ENCODE measurements at regions not wholly inside any gene's neighbourhood (a gene's known extent, or its start where the extent isn't known, plus 50 kb on each side); places are given as distances from the start of the nearest gene placed in this dataset.

DNA sequence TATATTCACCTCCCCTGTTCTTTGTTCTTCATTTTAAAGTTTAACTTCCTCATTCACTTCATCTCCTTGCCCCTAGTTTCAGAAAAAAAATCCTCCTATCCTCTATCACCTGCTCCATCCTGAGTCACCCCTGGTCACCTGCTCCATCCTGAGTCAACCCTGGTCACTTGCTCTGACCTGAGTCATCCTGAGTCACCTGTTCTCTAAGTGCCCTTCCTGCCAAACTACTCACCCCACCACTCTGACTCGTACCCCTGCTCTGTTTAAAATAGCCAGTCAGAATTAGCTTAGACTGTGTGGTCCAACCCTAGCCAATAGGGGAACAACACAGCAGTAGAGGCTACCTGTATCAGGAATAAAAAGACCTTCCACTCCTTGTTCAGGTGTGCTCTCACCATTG, 716.9 kb downstream of the ZBBX start:
- Histone ChIP-seq H3K4me1 (no peaks in the 10 kb centered on the region), H3K4me3 (no peak overlapping the region), H3K9me3 (no peaks in the 10 kb centered on the region), H3K27ac (no peak overlapping the region), H3K27me3 (no peaks in the 10 kb centered on the region), H3K36me3 (no peaks in the 10 kb centered on the region)
- ATAC-seq (no peak), DNase-seq (no peak)
- intact Hi-C loops (cut with DNase I; ENCODE audit: low total_unique reads) (no loop called here), in situ Hi-C loops (cut with MboI; ENCODE audit: low sequenced_read_pairs in 4 of 4) (no loop called here)
- TF ChIP-seq POLR2A (IDR thresholded peaks at IDR 0.05) = no peak
- TF ChIP-seq, protein P1, sequence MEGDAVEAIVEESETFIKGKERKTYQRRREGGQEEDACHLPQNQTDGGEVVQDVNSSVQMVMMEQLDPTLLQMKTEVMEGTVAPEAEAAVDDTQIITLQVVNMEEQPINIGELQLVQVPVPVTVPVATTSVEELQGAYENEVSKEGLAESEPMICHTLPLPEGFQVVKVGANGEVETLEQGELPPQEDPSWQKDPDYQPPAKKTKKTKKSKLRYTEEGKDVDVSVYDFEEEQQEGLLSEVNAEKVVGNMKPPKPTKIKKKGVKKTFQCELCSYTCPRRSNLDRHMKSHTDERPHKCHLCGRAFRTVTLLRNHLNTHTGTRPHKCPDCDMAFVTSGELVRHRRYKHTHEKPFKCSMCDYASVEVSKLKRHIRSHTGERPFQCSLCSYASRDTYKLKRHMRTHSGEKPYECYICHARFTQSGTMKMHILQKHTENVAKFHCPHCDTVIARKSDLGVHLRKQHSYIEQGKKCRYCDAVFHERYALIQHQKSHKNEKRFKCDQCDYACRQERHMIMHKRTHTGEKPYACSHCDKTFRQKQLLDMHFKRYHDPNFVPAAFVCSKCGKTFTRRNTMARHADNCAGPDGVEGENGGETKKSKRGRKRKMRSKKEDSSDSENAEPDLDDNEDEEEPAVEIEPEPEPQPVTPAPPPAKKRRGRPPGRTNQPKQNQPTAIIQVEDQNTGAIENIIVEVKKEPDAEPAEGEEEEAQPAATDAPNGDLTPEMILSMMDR (IDR thresholded peaks at IDR 0.05 in 4 of 5, conservative IDR thresholded peaks at IDR 0.05 in 1 of 5) = no peak

DNA sequence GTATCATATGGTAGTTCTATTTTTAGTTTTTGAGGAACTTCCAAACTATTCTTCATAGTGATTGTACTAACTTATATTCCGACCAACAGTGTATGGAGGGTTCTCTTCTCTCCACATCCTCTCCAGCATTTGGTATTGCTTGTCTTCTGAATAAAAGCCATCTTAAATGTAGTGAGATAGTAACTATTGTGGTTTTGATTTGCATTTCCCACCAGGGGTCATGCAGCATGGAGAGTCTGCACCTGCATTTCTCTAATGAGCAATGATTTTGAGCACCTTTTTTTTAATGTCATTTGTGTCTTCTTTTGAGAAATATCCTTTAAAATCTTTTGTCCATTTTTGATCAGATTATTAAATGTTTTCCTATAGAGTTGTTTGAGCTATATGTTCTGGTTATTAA, 718.5 kb downstream of the ZBBX start:
- TF ChIP-seq, protein P1 (IDR thresholded peaks at IDR 0.05 in 4 of 5, conservative IDR thresholded peaks at IDR 0.05 in 1 of 5) = no peak
- no peak for TF ChIP-seq POLR2A (IDR thresholded peaks at IDR 0.05)
- in situ Hi-C loops (cut with MboI; ENCODE audit: low sequenced_read_pairs in 4 of 4) = no loop called here
- no peak for ATAC-seq

DNA sequence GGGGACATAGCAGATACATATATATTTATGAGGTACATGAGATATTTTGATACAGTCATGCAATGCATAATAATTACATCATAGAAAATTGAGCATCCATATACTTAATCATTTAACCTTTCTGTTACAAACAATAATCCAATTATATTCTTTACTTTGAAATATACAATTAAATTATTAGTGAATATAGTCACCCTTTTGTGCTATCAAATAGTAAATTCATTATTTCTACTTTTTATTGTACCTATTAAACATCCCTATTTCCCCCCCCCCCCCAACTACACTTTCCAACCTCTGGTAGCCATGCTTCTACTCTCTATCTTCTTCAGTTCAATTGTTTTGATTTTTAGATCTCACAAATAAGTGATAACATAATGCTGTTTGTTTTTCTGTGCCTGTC, 719.1 kb downstream of the ZBBX start:
- ATAC-seq (no peak), DNase-seq (no peak)
- H3K36me3 ChIP-seq = no peaks in the 10 kb centered on the region
- intact Hi-C loops (cut with DNase I; ENCODE audit: low total_unique reads) (no loop called here), in situ Hi-C loops (cut with MboI; ENCODE audit: low sequenced_read_pairs in 4 of 4) (no loop called here)
- no peaks in the 10 kb centered on the region for H3K9me3 ChIP-seq
- TF ChIP-seq, protein P1 (IDR thresholded peaks at IDR 0.05 in 4 of 5, conservative IDR thresholded peaks at IDR 0.05 in 1 of 5) = no peak
- no peak for TF ChIP-seq POLR2A (IDR thresholded peaks at IDR 0.05)
- H3K27me3 ChIP-seq = no peaks in the 10 kb centered on the region
- H3K4me1 ChIP-seq = no peaks in the 10 kb centered on the region
- H3K27ac ChIP-seq = no peak overlapping the region
- no peak overlapping the region for H3K4me3 ChIP-seq

More for the DNA sequence above, 718.5 kb downstream of the ZBBX start:
- Histone ChIP-seq H3K27ac (no peak overlapping the region), H3K4me3 (no peak overlapping the region), H3K9me3 (no peaks in the 10 kb centered on the region), H3K27me3 (no peaks in the 10 kb centered on the region), H3K36me3 (no peaks in the 10 kb centered on the region), H3K4me1 (no peaks in the 10 kb centered on the region)
- intact Hi-C loops (cut with DNase I; ENCODE audit: low total_unique reads) = no loop called here
- DNase-seq = no peak

DNA sequence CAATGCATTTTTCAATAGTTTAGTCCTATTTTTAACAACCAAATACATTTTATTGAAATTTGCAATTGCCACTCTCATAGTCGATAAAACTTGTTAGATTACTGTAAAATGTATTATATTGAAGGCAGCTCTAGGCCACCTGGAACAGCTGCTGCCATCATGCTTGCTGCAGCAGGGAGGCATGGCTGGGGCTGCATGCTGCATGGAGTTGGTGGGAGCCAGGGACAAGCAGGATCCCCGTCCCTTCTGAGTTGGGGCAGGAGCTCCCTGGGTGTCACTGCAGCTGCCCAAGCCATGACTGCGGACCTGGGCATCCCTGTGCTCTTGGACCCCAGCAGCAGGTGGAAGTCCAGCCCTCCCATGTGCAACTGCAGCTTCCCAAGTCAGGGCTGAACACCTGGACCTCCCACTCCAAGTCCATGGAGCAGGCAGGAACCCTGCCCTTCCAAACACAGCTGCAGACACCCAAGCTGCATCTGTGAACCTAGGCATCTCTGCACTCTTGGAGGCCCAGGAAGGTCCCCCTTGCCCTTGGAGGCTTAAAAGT, 742.0 kb downstream of the ZBBX start:
- ATAC-seq (no peak), DNase-seq (no peak)
- intact Hi-C loops (cut with DNase I; ENCODE audit: low total_unique reads) = no loop called here
- no peaks in the 10 kb centered on the region for H3K9me3 ChIP-seq
- no peak overlapping the region for H3K27ac ChIP-seq
- H3K27me3 ChIP-seq = no peaks in the 10 kb centered on the region
- H3K36me3 ChIP-seq = no peaks in the 10 kb centered on the region
- H3K4me3 ChIP-seq = no peak overlapping the region
- TF ChIP-seq POLR2A (IDR thresholded peaks at IDR 0.05) = no peak
- TF ChIP-seq, protein P1 (IDR thresholded peaks at IDR 0.05 in 4 of 5, conservative IDR thresholded peaks at IDR 0.05 in 1 of 5) = no peak
- H3K4me1 ChIP-seq = no peaks in the 10 kb centered on the region
- in situ Hi-C loops (cut with MboI; ENCODE audit: low sequenced_read_pairs in 4 of 4) = no loop called here

All from gastrocnemius medialis (tissue), 4 donors.